ENCODE measurements at regions not wholly inside any gene's neighbourhood (a gene's known extent, or its start where the extent isn't known, plus 50 kb on each side); places are given as distances from the start of the nearest gene placed in this dataset.
"Not testable (repeated sequence)": the region's sequence is repeated elsewhere in the genome, so short reads cannot be mapped to it uniquely, and the experiment has no call there.

- not testable (repeated sequence) for DNase-seq (ENCODE audit: low read depth)
Measured at GRCh38 chr5:91241460-91241859, 141.7 kb downstream of the ARRDC3 start.

DNA sequence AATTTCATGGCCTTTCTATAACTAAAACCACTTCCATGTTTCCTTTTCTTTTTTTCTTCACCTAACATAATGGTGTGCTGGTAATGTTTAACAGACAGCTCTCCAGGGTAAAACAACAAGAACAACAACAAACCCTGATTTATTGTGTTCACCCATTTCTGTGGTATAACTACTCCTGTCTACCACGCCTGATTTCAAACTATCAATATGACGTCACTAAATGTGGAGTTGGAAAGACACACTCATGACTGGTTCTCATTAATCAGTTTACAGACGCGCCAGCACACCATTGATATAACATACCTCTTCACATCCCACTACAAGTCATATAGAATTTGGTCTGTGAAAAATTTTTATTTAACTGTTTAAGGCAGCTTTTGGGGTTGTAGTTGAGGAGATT lies 142.9 kb downstream of the ARRDC3 start:
- no peak for DNase-seq (ENCODE audit: low read depth)

DNA sequence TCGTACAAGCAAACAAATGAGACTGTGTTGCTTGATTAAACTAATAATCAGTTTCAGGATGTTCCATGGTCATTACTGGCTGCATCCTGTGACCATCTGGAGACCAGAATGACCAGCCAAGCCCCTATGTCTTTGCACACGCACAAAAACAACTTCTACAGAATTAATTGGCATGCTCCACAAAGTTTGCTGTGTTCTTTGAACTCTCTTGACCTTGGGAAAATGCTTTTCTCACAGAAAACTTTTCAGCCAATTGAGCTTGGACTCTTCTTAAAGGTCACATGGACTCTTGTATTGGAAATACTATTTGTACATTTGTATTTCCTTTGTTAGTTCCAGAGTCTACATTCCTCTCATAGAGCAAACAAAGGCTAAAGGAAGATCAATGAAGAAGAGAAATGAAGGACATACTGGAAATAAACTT lies 147.8 kb downstream of the ARRDC3 start:
- no peak for DNase-seq (ENCODE audit: low read depth)

GRCh38 chr5:91232523-91232922 lies 150.6 kb downstream of the ARRDC3 start:
- no peak for DNase-seq (ENCODE audit: low read depth)

DNA sequence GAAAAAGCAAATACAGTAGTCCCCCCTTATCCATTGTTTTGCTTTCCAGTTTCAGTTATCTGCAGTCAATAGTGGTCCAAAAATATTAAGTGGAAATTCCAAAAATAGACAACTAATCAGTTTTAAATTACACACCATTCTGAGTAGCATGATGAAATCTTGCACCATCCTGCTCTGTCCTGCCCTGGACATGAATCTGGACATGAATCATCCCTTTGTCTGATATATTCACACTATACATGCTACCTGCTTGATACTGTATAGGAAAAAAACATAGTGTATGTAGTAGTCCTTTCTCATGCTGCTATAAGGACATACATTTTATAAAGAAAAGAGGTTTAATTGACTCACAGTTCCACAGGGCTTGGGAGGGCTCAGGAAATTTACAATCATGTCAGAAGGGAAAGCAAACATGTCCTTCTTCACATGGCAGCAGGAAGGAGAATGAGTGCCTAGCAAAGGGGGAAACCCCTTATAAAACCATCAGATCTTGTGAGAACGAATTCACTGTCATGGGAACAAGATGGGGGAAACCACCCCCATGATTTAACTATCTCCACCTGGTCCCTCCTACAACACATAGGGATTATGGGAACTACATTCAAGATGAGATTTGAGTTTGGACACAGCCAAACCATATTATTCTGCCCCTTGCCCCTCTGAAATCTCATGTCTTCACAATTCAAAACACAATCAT lies 153.9 kb downstream of the ARRDC3 start:
- DNase-seq (ENCODE audit: low read depth): no peak

GRCh38 chr5:91228188-91228587 lies 154.9 kb downstream of the ARRDC3 start:
- DNase-seq (ENCODE audit: low read depth): no peak

DNA sequence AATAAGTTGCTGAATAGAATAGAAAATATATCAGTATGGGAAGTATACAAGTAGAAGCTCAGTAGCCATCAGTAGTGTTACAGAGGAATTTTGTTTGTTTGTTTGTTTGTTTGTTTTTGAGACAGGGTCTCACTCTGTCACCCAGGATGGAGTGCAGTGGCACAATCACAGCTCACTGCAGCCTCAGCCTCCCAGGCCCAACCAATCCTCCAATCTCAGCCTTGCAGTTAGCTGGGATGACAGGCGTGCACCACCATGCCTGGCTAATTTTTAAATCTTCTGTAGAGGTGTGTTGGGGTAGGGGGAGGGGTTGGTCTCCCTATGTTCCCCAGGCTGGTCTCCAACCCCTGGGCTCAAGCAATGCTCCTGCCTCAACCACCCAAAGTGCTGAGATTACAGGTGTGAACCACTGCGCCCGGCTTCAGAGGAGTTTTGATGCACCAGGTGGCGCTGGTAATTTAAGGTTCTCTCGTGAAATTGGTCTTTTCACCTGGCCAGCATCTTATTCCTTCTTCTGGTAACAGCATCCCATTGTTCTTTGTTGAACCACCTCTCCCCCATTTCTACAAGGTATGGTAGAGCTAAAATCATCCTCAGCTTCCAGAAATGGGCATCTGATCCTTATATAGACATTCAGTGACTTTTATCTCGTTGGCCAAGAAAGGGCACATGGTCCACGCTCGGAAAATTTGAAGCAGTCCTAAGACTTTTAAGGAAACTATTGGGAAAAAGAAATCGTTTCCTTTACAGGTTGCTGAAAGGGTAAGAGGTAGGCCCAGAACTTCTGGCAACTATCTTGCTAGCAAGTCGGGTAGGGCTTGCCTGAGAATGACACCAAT lies 157.1 kb downstream of the ARRDC3 start:
- DNase-seq (ENCODE audit: low read depth): no peak

GRCh38 chr5:91224969-91225368 lies 158.1 kb downstream of the ARRDC3 start:
- DNase-seq (ENCODE audit: low read depth): no peak

DNA sequence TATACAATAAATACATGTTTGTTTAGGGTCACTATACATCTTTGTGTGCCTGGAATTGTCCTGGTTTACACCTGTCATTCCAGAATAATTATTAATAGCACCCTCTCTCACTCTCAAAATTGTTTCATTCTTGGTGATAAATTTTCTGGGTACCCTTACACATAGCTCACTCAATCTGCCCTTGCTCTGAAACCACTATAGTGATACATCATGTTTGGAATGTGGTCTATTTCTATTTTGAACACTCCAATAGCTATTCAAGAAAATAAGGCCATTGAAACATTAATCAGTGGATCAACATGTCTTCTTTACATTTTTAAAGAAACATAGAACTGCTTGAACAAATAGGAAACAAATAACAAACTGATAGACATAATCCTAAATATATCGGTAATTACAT lies 158.7 kb downstream of the ARRDC3 start:
- peak; percentile 45 for DNase-seq (ENCODE audit: low read depth)

DNA sequence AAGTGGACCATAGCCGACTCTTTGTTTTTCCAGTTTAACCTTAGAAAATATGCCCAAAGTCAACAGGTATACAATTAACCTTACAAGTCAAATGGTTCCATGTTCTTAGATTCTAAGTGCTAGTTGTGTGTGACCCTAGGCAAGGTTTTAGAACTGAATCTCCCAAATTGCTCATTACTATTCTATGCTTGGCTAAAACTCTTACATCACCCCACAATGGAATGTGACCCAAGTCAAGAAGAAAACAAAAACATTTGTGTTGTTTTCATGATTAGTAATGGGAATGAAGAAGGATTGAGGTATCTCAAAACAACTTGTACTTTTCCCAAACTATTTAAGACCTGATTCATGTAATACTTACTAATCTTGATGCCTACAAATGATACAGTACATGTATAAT lies 159.2 kb downstream of the ARRDC3 start:
- peak; percentile 20 for DNase-seq (ENCODE audit: low read depth)

- no peak for DNase-seq (ENCODE audit: low read depth)
Measured at GRCh38 chr5:91222482-91222881, 160.6 kb downstream of the ARRDC3 start.

DNA sequence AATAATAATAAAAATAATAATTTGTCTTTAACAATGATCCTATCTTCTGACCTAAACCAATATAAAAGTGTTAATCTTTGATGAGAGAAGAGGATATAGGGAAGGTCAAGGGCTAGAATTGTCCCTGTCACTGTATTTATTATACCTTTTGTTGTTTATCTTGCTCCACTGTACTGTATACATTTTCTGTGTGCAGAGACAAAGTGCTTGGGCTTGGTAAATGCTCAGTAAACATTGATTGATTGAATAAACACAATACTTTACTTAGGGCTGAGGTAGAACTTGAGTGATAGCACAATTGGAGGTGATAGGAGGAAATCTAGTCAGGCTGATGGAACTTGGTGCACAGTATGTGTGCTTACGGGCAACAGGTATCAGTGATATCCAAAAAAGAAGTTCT lies 161.2 kb downstream of the ARRDC3 start:
- no peak for DNase-seq (ENCODE audit: low read depth)

DNA sequence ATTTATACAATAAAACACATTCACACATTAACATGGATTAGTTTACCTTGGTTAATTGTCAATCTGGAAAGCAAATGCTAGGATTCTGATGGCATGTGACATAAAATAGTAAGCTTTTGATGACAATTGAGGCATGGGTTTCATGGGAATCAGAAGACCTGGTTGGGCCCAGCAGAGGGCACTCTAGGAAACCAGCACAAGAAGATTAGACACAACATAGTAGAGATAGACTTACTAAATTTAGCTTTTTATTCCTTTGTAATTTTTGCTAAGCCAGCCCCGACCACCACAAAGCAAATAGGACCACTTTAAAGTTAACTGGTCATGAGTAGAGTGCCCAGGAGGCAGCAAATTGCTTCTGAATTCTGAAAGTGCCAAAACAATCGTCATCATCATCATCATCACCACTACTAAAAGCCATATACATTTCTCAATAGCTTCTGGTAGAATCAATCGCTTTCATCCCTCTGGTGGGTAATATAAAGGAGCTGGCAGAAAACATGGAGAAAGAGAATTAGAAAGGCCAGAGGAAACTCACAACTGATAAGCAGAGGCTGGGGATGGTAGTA lies 163.2 kb downstream of the ARRDC3 start:
- no peak for DNase-seq (ENCODE audit: low read depth)

- peak; percentile 47 for DNase-seq (ENCODE audit: low read depth)
Measured at GRCh38 chr5:91219091-91219802, 163.9 kb downstream of the ARRDC3 start.

DNA sequence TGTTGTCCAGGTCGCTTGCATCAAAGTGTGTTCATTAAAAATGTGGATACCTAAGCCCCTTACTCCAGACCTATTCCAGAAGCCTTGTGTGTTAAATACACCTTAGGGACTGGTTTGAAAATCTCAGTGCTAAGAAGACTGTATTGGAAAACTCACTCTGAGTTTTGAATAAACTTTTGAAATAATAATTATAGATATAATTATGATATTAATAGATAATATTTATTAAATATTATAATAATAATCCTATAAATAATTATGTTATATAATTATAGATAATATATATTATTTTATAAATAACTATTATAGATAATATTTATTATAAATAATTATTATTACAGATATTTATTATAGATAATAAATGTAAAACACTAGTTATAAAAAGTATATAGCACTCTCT lies 165.3 kb downstream of the ARRDC3 start:
- DNase-seq (ENCODE audit: low read depth): no peak

- DNase-seq (ENCODE audit: low read depth): no peak
Measured at GRCh38 chr5:91214571-91214970, 168.5 kb downstream of the ARRDC3 start.
